Activated T-cell treated with anti-CD3 and anti-CD28 coated beads, Interleukin-2, amount 50 U/mL, for 72 hours (primary cell): ENCODE measurements at regions not wholly inside any gene's neighbourhood (a gene's known extent, or its start where the extent isn't known, plus 50 kb on each side); places are given as distances from the start of the nearest gene placed in this dataset.
A peak's percentile ranks its signal among the peaks of the same experiment; 100 is the strongest.

Source experiments
- ATAC-seq, 2 donors: fragments of 150-1000 bp; cut with Tn5 transposase; replicated peaks in 1 of 2; 2 replicates each; pipeline ENCODE4 v1.10.0; 2021; ENCODE audit warnings: moderate library complexity in 2 of 2, mild to moderate bottlenecking in 1 of 2
- DNase-seq, 2 donors: peaks; one replicate each; pipeline ENCODE4 v3.0.0; 2021 to 2022; ENCODE audit warnings: mixed read lengths in 1 of 2
- H3K27ac Mint-ChIP-seq: one replicate; pipeline ENCODE4 v1.8.0; 2022; ENCODE audit warnings: mild to moderate bottlenecking, moderate library complexity, mixed read lengths
- H3K27me3 Mint-ChIP-seq: one replicate; pipeline ENCODE4 v1.8.0; 2022; ENCODE audit warnings: low read depth, mixed read lengths
- H3K36me3 Mint-ChIP-seq, 2 donors: one replicate each; pipeline ENCODE4 v1.8.0; 2022; ENCODE audit warnings: mixed read lengths in 2 of 2, mild to moderate bottlenecking in 1 of 2; ENCODE audit not compliant: insufficient read depth in 2 of 2
- H3K4me1 Mint-ChIP-seq: one replicate; pipeline ENCODE4 v1.8.0; 2022; ENCODE audit warnings: low read depth, mixed read lengths
- H3K4me3 Mint-ChIP-seq, 2 donors: one replicate each; pipeline ENCODE4 v1.8.0; 2022; ENCODE audit warnings: mild to moderate bottlenecking in 2 of 2, mixed read lengths in 2 of 2, moderate library complexity in 2 of 2
- H3K9me3 Mint-ChIP-seq, 2 donors: one replicate each; pipeline ENCODE4 v1.8.0; 2022; ENCODE audit warnings: mixed read lengths in 2 of 2

DNA sequence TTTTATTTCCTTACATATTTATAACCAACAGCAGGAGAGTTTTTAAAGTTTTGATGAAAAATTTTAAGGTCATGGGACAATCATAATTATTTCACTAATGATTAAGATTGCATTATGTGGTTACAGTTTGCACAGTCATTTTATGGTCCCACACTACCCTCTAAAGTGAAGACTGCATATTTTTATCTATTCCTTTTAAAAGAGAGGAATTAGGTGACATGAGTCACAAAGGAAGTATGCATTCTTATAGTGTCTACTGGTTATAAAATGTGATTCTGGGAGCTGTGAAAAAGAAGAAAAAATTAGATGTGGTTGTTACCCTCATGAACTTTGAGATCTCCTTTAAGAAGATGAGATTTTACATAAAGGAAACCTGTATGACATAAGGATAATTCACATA, 87.9 kb upstream of the GRIA1 start:
- no peaks in the 10 kb centered on the region for H3K27me3 Mint-ChIP-seq
- no peak overlapping the region for H3K4me3 Mint-ChIP-seq
- no peaks in the 10 kb centered on the region for H3K9me3 Mint-ChIP-seq
- H3K4me1 Mint-ChIP-seq: no peaks in the 10 kb centered on the region
- H3K36me3 Mint-ChIP-seq: no peaks in the 10 kb centered on the region
- ATAC-seq (no peak), DNase-seq (no peak)
- no peak overlapping the region for H3K27ac Mint-ChIP-seq

DNA sequence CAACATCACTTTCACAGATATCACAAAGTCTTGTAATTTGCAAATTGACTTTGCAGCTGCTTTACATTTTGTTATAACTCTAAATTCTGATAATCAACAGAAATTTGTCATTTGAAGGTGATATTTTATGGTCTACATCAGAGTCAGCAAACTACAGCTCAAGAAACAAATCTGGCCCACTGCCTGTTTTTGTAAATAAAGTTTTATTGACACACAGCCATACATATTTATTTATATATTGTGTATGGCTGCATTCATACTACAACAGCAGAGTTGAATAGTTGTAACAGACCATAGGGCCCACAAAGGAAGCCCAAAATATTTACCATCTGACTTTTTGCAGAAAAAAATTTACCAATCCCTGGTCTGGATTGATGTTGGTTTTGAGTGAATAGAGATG, 87.0 kb upstream of the GRIA1 start:
- DNase-seq: no peak
- Mint-ChIP-seq H3K4me1 (no peaks in the 10 kb centered on the region), H3K27me3 (no peaks in the 10 kb centered on the region), H3K27ac (no peak overlapping the region), H3K36me3 (no peaks in the 10 kb centered on the region), H3K4me3 (no peak overlapping the region), H3K9me3 (no peaks in the 10 kb centered on the region)
- no peak for ATAC-seq

DNA sequence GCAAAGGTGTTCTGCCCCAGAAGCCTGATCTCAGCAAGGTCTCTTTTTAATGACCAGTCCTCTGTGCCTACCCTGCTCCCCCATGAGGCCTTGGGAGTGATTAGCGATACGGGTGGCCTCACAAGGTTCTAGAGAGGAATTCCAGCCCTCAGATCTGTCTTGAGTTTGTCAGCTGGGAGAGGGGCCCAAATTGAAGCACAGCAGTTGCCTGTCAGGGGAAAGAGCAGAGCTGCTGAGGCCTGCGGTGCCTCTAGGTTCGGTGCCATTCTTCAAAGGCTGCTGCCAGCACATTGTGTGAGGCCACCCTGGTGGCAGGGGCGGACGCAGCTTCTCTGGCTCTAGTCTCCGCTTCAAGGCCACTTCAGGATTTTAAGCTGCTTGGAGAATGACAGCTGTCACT, 85.7 kb upstream of the GRIA1 start:
- no peaks in the 10 kb centered on the region for H3K9me3 Mint-ChIP-seq
- H3K36me3 Mint-ChIP-seq: no peaks in the 10 kb centered on the region
- no peaks in the 10 kb centered on the region for H3K4me1 Mint-ChIP-seq
- no peak for ATAC-seq
- H3K4me3 Mint-ChIP-seq: no peak overlapping the region
- H3K27ac Mint-ChIP-seq: no peak overlapping the region
- no peak for DNase-seq
- no peaks in the 10 kb centered on the region for H3K27me3 Mint-ChIP-seq

DNA sequence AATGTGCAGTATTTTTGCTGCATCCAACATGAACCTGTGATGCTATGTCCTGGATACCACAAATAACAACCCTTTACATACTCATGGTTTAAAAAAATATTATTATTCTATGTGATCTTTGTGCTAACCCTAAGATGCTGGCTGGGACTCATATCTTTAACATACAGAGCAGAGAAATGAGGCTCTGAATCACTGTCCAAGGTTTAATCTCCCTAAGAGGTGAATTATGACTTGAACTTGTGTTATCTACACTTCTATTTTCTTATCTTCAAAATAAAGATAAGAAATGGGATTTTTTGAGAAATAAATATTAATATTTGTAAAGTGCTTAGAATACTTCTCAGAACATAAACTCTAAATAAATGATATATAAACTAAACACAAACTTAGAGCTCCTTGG, 68.8 kb upstream of the GRIA1 start:
- ATAC-seq: no peak
- H3K27ac Mint-ChIP-seq: no peak overlapping the region
- peaks cover 4% of the 10 kb centered on the region for H3K27me3 Mint-ChIP-seq
- H3K9me3 Mint-ChIP-seq: peaks cover 0 to 1% of the 10 kb centered on the region in 2 donors
- no peak overlapping the region for H3K4me3 Mint-ChIP-seq
- H3K36me3 Mint-ChIP-seq: no peaks in the 10 kb centered on the region
- no peak for DNase-seq
- H3K4me1 Mint-ChIP-seq: no peaks in the 10 kb centered on the region

DNA sequence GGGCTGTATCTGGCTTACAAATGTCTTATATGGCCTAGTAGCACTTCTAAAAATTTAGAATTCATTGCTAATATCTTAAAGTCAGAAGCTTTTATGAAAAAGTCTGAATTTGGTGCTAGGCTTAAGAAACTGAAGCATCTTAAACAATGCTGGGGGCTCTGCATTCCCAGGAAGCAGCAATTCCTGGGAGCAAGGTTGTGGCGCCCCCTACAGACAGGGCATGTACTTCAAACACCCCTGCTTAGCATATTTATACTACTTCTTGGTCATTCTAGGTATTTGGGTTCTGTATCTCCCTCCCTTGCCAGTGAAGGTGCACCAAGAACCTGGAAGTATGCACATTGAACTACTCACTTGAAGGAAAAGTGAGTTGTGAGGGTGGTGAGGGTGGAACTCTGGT, 64.6 kb upstream of the GRIA1 start:
- no peak for ATAC-seq
- Mint-ChIP-seq H3K9me3 (peaks cover 3 to 4% of the 10 kb centered on the region in 2 donors), H3K27me3 (peaks cover 6% of the 10 kb centered on the region), H3K36me3 (no peaks in the 10 kb centered on the region), H3K4me1 (no peaks in the 10 kb centered on the region), H3K27ac (no peak overlapping the region), H3K4me3 (no peak overlapping the region)
- no peak for DNase-seq

DNA sequence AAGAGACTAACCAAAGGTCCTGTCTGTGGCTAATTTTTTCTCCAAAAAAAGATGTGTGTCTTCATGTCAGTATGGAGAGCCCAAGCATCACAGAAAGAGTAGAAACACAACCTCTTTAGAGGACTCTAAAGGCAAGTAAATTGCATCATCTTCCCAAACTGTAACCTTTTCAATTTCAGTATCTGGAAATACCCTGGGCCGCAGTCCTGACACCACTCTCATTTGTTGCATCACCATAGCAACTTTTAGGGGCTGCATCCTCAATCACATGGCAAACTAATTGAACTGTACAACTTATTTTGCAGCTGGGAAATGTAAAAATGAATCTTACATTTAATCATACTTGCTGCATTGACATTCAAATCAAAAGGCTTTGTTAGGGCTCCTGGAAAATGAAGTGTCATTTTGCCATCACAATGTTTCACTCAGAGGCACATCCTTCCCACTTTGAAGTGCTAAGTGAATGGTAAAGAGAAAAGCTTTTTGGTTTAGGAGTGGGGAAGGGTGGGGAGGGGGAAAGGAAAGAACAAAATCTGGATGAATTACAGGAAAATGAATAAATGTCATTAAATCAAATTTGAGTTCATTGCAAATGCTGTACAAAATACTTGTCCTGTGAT, 60.6 kb upstream of the GRIA1 start:
- H3K4me3 Mint-ChIP-seq: peak overlapping the region; percentile 27 to 58
- H3K4me1 Mint-ChIP-seq: no peaks in the 10 kb centered on the region
- H3K36me3 Mint-ChIP-seq: no peaks in the 10 kb centered on the region
- H3K27me3 Mint-ChIP-seq: peaks cover 6% of the 10 kb centered on the region
- H3K27ac Mint-ChIP-seq: peak overlapping the region; percentile 52
- peak; percentile 9 to 12 for DNase-seq
- ATAC-seq: peak; percentile 80 to 86
- H3K9me3 Mint-ChIP-seq: peaks cover 3 to 9% of the 10 kb centered on the region in 2 donors

DNA sequence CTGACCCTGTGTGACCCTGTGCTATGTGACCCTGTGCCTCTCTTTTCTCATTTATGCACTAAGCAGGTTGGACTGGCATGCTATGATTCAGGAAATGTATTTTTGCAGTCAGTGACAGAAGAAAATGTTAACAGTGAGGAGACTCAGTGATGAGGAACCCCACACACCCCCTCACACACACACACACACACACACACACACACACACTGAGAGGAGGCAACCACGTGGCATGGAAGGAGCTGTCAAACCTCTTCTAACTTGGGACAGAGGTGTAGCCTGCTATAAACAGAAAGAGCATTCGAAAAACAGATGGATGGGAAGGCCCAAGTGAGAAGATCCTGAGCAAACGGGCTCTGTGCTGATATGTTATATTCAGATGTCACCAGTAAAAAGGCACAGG, 57.9 kb upstream of the GRIA1 start:
- DNase-seq (no peak), ATAC-seq (no peak)
- Mint-ChIP-seq H3K9me3 (peaks cover 0 to 11% of the 10 kb centered on the region in 2 donors), H3K27ac (no peak overlapping the region), H3K4me1 (no peaks in the 10 kb centered on the region), H3K4me3 (no peak overlapping the region), H3K27me3 (no peaks in the 10 kb centered on the region), H3K36me3 (no peaks in the 10 kb centered on the region)

DNA sequence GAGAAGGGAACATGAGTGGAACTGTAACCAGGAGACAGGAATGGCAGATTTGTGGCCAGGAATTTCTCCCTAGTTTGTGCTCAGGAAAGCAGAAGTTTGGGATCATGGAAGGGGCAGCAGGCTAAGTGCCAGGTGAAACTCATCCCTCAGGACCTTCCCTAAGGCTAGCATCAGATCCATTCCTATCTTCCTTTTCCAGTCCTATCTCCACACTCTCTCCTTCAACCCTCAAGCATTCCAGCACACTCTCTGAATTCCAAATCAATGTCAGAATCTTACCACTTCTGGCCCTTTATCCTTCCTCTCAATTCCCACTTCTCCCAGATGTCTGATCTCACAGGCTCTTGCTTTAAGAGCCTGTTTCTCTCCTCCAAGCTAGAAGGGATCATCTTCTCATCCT, 53.2 kb upstream of the GRIA1 start:
- no peaks in the 10 kb centered on the region for H3K36me3 Mint-ChIP-seq
- peaks cover 2 to 7% of the 10 kb centered on the region in 2 donors for H3K9me3 Mint-ChIP-seq
- H3K4me3 Mint-ChIP-seq: no peak overlapping the region
- H3K4me1 Mint-ChIP-seq: no peaks in the 10 kb centered on the region
- DNase-seq (no peak), ATAC-seq (no peak)
- H3K27me3 Mint-ChIP-seq: no peaks in the 10 kb centered on the region
- no peak overlapping the region for H3K27ac Mint-ChIP-seq

DNA sequence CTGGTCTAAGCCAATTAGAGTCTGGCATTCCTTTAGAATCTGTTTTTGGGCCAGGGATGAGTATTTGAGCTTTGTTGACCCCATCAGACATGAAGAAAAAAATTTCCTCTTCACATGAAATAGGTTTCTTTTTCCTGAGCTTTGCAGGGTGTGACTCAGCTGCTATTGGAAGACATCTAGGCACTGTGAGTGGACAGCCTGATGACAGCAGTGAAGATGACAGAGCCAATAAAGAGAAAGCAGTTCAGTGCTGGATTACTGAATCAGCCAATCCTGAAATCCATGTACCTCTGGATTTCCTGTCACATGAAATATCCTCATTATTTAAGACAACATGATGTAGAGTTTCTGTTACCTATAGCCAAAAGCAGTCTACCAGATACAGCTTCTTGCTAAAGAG, 51.3 kb upstream of the GRIA1 start:
- DNase-seq (no peak), ATAC-seq (no peak)
- H3K27me3 Mint-ChIP-seq: no peaks in the 10 kb centered on the region
- H3K4me1 Mint-ChIP-seq: no peaks in the 10 kb centered on the region
- no peak overlapping the region for H3K4me3 Mint-ChIP-seq
- H3K36me3 Mint-ChIP-seq: no peaks in the 10 kb centered on the region
- peaks cover 2 to 4% of the 10 kb centered on the region in 2 donors for H3K9me3 Mint-ChIP-seq
- no peak overlapping the region for H3K27ac Mint-ChIP-seq
